HEK293T (cell line): ENCODE measurements at regions not wholly inside any gene's neighbourhood (a gene's known extent, or its start where the extent isn't known, plus 50 kb on each side); places are given as distances from the start of the nearest gene placed in this dataset.

Experiments
- ARNT ChIP-seq: fragments of 450-650 bp; IDR thresholded peaks from 2 replicates; pipeline ENCODE4 v1.6.1; 2017; ENCODE audit warnings: mild to moderate bottlenecking
- CTBP1 ChIP-seq: fragments of 450-650 bp; IDR thresholded peaks from 2 replicates; pipeline ENCODE4 v1.6.1; 2016; ENCODE audit warnings: borderline replicate concordance
- TARDBP ChIP-seq: fragments of 450-650 bp; IDR thresholded peaks from 2 replicates; pipeline ENCODE4 v1.6.1; 2016

DNA sequence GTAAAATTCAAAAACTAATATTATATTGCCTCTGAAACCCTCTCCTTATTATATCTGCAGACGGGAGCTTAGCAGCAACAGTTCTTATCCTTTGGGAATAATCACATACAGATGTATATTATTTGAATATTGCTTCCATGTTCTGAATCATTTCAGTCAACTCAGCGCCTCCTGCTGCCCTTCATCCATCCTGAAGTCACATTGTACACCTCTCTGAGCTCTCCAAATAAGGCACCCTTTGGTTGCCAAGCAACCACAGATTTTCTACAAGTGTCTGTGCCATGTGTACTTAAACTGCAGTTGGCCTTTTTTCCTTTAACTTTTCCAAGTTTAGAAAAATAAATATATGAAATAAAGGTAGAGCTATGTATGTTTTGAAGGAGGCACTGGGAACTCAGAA is 384.3 kb downstream of the LRRIQ3 start:
- no peak for TF ChIP-seq ARNT
- no peak for TF ChIP-seq TARDBP
- no peak for TF ChIP-seq CTBP1
